ENCODE measurements at regions not wholly inside any gene's neighbourhood (a gene's known extent, or its start where the extent isn't known, plus 50 kb on each side); places are given as distances from the start of the nearest gene placed in this dataset.

- DNase-seq (ENCODE audit: low read depth, low spot score), result no peak
- no peak overlapping the region for H3K4me3 ChIP-seq (ENCODE audit: low read length)
Observed at GRCh38 chr14:79989990-79990389, 221.3 kb downstream of the DIO2 start.

GRCh38 chr14:79986251-79986650, 225.1 kb downstream of the DIO2 start:
- DNase-seq (ENCODE audit: low read depth, low spot score), result no peak

GRCh38 chr14:79972230-79972629, 239.1 kb downstream of the DIO2 start:
- no peak for DNase-seq (ENCODE audit: low read depth, low spot score)
- no peak overlapping the region for H3K4me3 ChIP-seq (ENCODE audit: low read length)

More at GRCh38 chr14:79986251-79986650, 225.1 kb downstream of the DIO2 start:
- no peak overlapping the region for H3K4me3 ChIP-seq (ENCODE audit: low read length)

- DNase-seq (ENCODE audit: low read depth, low spot score), result no peak
- H3K4me3 ChIP-seq (ENCODE audit: low read length), result no peak overlapping the region
Observed at GRCh38 chr14:79971330-79971729, 240.0 kb downstream of the DIO2 start.

GRCh38 chr14:79967453-79967852, 243.9 kb downstream of the DIO2 start:
- no peak overlapping the region for H3K4me3 ChIP-seq (ENCODE audit: low read length)
- DNase-seq (ENCODE audit: low read depth, low spot score), result no peak

GRCh38 chr14:79967001-79967400, 244.3 kb downstream of the DIO2 start:
- no peak for DNase-seq (ENCODE audit: low read depth, low spot score)

GRCh38 chr14:79965896-79966295, 245.4 kb downstream of the DIO2 start:
- H3K4me3 ChIP-seq (ENCODE audit: low read length), result no peak overlapping the region
- DNase-seq (ENCODE audit: low read depth, low spot score), result no peak

More at GRCh38 chr14:79967001-79967400, 244.3 kb downstream of the DIO2 start:
- no peak overlapping the region for H3K4me3 ChIP-seq (ENCODE audit: low read length)

- H3K4me3 ChIP-seq (ENCODE audit: low read length), result no peak overlapping the region
Observed at GRCh38 chr14:79961197-79961596, 250.1 kb downstream of the DIO2 start.

GRCh38 chr14:79960288-79960687, 251.0 kb downstream of the DIO2 start:
- DNase-seq (ENCODE audit: low read depth, low spot score), result no peak
- H3K4me3 ChIP-seq (ENCODE audit: low read length), result no peak overlapping the region

More at GRCh38 chr14:79961197-79961596, 250.1 kb downstream of the DIO2 start:
- DNase-seq (ENCODE audit: low read depth, low spot score), result no peak

GRCh38 chr14:79951572-79951971, 259.7 kb downstream of the DIO2 start:
- no peak overlapping the region for H3K4me3 ChIP-seq (ENCODE audit: low read length)

GRCh38 chr14:79949906-79950305, 261.4 kb downstream of the DIO2 start:
- H3K4me3 ChIP-seq (ENCODE audit: low read length), result no peak overlapping the region
- DNase-seq (ENCODE audit: low read depth, low spot score), result no peak

More at GRCh38 chr14:79951572-79951971, 259.7 kb downstream of the DIO2 start:
- no peak for DNase-seq (ENCODE audit: low read depth, low spot score)

- no peak for DNase-seq (ENCODE audit: low read depth, low spot score)
Observed at GRCh38 chr14:79947440-79948054, 263.8 kb downstream of the DIO2 start.

GRCh38 chr14:79939235-79939634, 272.1 kb downstream of the DIO2 start:
- no peak for DNase-seq (ENCODE audit: low read depth, low spot score)
- H3K4me3 ChIP-seq (ENCODE audit: low read length), result no peak overlapping the region

More at GRCh38 chr14:79947440-79948054, 263.8 kb downstream of the DIO2 start:
- H3K4me3 ChIP-seq (ENCODE audit: low read length), result no peak overlapping the region

- no peak overlapping the region for H3K4me3 ChIP-seq (ENCODE audit: low read length)
- DNase-seq (ENCODE audit: low read depth, low spot score), result no peak
Observed at GRCh38 chr14:79938185-79938584, 273.1 kb downstream of the DIO2 start.

GRCh38 chr14:79937433-79937832, 273.9 kb downstream of the DIO2 start:
- DNase-seq (ENCODE audit: low read depth, low spot score), result no peak
- no peak overlapping the region for H3K4me3 ChIP-seq (ENCODE audit: low read length)

- H3K4me3 ChIP-seq (ENCODE audit: low read length), result no peak overlapping the region
- DNase-seq (ENCODE audit: low read depth, low spot score), result no peak
Observed at GRCh38 chr14:79924551-79924950, 286.8 kb downstream of the DIO2 start.

- H3K4me3 ChIP-seq (ENCODE audit: low read length), result no peak overlapping the region
- DNase-seq (ENCODE audit: low read depth, low spot score), result no peak
Observed at GRCh38 chr14:79920180-79920692, 291.1 kb downstream of the DIO2 start.

Measured in Jurkat, Clone E6-1 (cell line).